ENCODE measurements at regions not wholly inside any gene's neighbourhood (a gene's known extent, or its start where the extent isn't known, plus 50 kb on each side); places are given as distances from the start of the nearest gene placed in this dataset.
"Not testable (repeated sequence)": the region's sequence is repeated elsewhere in the genome, so short reads cannot be mapped to it uniquely, and the experiment has no call there.

GRCh38 chr2:107469437-107469995 lies 357.2 kb upstream of the RGPD4 start:
- DNase-seq = no peak

GRCh38 chr2:107473150-107473549 lies 353.5 kb upstream of the RGPD4 start:
- DNase-seq = no peak

GRCh38 chr2:107475859-107476258 lies 350.8 kb upstream of the RGPD4 start:
- DNase-seq = no peak

- no peak for DNase-seq
Observed at GRCh38 chr2:107502539-107502938, 324.2 kb upstream of the RGPD4 start.

GRCh38 chr2:107511970-107512789 lies 314.5 kb upstream of the RGPD4 start:
- DNase-seq = peak; percentile 72

- no peak for DNase-seq
Observed at GRCh38 chr2:107525406-107525805, 301.3 kb upstream of the RGPD4 start.

GRCh38 chr2:107529146-107529545 lies 297.5 kb upstream of the RGPD4 start:
- DNase-seq = peak; percentile 44

GRCh38 chr2:107530046-107530445 lies 296.6 kb upstream of the RGPD4 start:
- no peak for DNase-seq

GRCh38 chr2:107534926-107535325 lies 291.8 kb upstream of the RGPD4 start:
- no peak for DNase-seq

- not testable (repeated sequence) for DNase-seq
Observed at GRCh38 chr2:107535905-107536689, 290.6 kb upstream of the RGPD4 start.

- no peak for DNase-seq
Observed at GRCh38 chr2:107542314-107542740, 284.4 kb upstream of the RGPD4 start.

- DNase-seq = no peak
Observed at GRCh38 chr2:107543793-107544192, 282.9 kb upstream of the RGPD4 start.

- DNase-seq = no peak
Observed at GRCh38 chr2:107545066-107545465, 281.6 kb upstream of the RGPD4 start.

GRCh38 chr2:107545851-107546250 lies 280.8 kb upstream of the RGPD4 start:
- DNase-seq = no peak

GRCh38 chr2:107548216-107548615 lies 278.5 kb upstream of the RGPD4 start:
- DNase-seq = no peak

- no peak for DNase-seq
Observed at GRCh38 chr2:107553046-107553445, 273.6 kb upstream of the RGPD4 start.

GRCh38 chr2:107553539-107553938 lies 273.2 kb upstream of the RGPD4 start:
- no peak for DNase-seq

GRCh38 chr2:107556038-107556627 lies 270.6 kb upstream of the RGPD4 start:
- no peak for DNase-seq

GRCh38 chr2:107558295-107558694 lies 268.4 kb upstream of the RGPD4 start:
- no peak for DNase-seq

GRCh38 chr2:107569496-107569895 lies 257.2 kb upstream of the RGPD4 start:
- no peak for DNase-seq

- DNase-seq = no peak
Observed at GRCh38 chr2:107570876-107571275, 255.8 kb upstream of the RGPD4 start.

- DNase-seq = not testable (repeated sequence)
Observed at GRCh38 chr2:107572890-107573289, 253.8 kb upstream of the RGPD4 start.

- DNase-seq = no peak
Observed at GRCh38 chr2:107576991-107577390, 249.7 kb upstream of the RGPD4 start.
